Activated CD8-positive, alpha-beta memory T cell treated with anti-CD3 and anti-CD28 coated beads, Interleukin-2, amount 10 ng/mL, durations not matched to agents 7 days and 5 days (primary cell): ENCODE measurements at regions not wholly inside any gene's neighbourhood (a gene's known extent, or its start where the extent isn't known, plus 50 kb on each side); places are given as distances from the start of the nearest gene placed in this dataset.

Source experiments
- ATAC-seq: fragments of 150-1000 bp; cut with Tn5 transposase; one replicate; pipeline ENCODE4 v1.10.0; 2021; ENCODE audit warnings: moderate library complexity
- CTCF ChIA-PET: fragments of 350-600 bp; sonication (Branson Sonifier 250); formaldehyde crosslinking; loops from one replicate; lab custom pipeline; 2021; ENCODE audit warnings: antibody characterized with exemption; lab: Charles Lee
- DNase-seq: peaks from one replicate; pipeline ENCODE4 v3.0.0-alpha.2; 2020
- H3K27ac Mint-ChIP-seq: one replicate; pipeline ENCODE4 v1.8.0; 2021; ENCODE audit warnings: mild to moderate bottlenecking, mixed read lengths
- H3K27me3 Mint-ChIP-seq: one replicate; pipeline ENCODE4 v1.8.0; 2021; ENCODE audit warnings: mixed read lengths
- H3K36me3 Mint-ChIP-seq: one replicate; pipeline ENCODE4 v1.8.0; 2021; ENCODE audit warnings: mild to moderate bottlenecking, mixed read lengths
- H3K4me1 Mint-ChIP-seq: one replicate; pipeline ENCODE4 v1.8.0; 2021; ENCODE audit warnings: mixed read lengths
- H3K4me3 Mint-ChIP-seq: one replicate; pipeline ENCODE4 v1.8.0; 2021; ENCODE audit warnings: mild to moderate bottlenecking, moderate library complexity, mixed read lengths
- H3K9me3 Mint-ChIP-seq: one replicate; pipeline ENCODE4 v1.8.0; 2022; ENCODE audit warnings: low read depth, mixed read lengths

DNA sequence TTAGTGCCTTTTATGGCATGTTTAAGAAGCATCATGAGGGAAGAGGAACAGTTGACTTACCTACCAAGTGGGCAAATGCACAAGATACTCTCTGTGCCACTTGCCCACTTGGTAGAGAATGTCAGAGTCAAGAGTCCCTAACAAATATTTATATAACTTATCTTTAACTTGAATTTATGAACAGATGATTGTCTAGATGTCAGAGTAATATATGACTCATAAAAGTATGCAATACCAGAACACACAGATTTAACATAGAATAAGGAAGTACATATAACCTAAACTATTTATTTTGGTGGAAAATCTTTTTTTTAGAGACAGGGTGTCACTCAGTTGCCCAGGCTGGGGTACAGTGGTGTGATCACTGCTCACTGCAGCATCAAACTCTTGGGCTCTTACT is 130.0 kb upstream of the NANOGP8 start:
- CTCF ChIA-PET, result no interaction called here
- no peaks in the 10 kb centered on the region for H3K4me1 Mint-ChIP-seq
- no peak overlapping the region for H3K27ac Mint-ChIP-seq
- H3K4me3 Mint-ChIP-seq, result no peak overlapping the region
- ATAC-seq, result no peak
- H3K27me3 Mint-ChIP-seq, result no peaks in the 10 kb centered on the region
- DNase-seq, result no peak
- H3K36me3 Mint-ChIP-seq, result no peaks in the 10 kb centered on the region
- H3K9me3 Mint-ChIP-seq, result no peaks in the 10 kb centered on the region

DNA sequence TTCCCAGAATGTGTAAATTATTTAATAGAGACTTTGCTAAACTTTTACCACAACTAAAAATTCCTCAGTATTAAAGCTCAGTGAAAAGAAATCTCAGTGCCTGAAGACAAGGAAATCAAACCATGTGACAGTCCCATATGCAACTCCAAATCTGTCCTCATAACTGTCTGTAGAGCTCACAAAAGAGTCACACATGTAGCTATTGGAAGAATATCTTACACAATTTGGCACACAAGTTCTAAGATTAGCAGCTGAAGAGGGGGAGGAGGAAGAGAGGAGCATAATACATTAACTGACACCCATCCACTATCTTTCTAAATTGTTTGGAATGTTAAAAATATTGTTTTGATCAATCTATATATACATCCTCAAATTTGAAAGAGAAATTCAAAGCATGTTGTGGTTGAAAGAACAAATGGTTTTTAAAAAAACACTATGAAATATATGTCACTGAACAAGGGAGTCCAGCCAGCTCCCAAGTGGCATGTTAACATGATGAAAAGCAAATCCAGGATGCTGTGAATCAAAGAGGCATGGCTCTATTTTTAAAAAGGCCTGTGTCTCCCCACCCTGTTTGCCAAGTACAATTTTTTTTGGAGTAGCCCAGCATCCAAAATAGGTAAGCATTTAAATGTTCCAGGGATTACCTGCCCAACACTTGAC is 126.3 kb upstream of the NANOGP8 start:
- H3K27ac Mint-ChIP-seq, result no peak overlapping the region
- CTCF ChIA-PET, result no interaction called here
- H3K4me3 Mint-ChIP-seq, result no peak overlapping the region
- no peaks in the 10 kb centered on the region for H3K9me3 Mint-ChIP-seq
- H3K4me1 Mint-ChIP-seq, result no peaks in the 10 kb centered on the region
- ATAC-seq (no peak), DNase-seq (no peak)
- H3K27me3 Mint-ChIP-seq, result no peaks in the 10 kb centered on the region
- no peaks in the 10 kb centered on the region for H3K36me3 Mint-ChIP-seq

DNA sequence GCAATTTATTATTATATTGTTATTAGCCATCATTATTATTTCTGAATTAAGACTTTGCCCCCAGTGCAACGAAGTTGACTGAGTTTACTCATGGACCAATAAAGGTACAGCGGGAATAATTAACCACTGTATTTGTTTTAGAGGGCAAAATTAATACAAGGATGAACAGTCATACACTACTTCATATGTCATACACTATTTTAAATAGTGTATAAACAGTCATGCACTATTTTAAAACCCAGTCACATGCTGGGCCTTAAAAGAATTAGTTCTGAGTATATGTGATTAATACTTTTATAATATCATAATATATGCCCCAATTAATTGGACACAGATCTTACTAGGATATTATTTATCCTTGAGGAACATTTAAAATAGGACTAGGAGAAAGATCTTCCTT is 125.3 kb upstream of the NANOGP8 start:
- H3K27ac Mint-ChIP-seq, result no peak overlapping the region
- no peaks in the 10 kb centered on the region for H3K27me3 Mint-ChIP-seq
- H3K4me1 Mint-ChIP-seq, result no peaks in the 10 kb centered on the region
- no peaks in the 10 kb centered on the region for H3K36me3 Mint-ChIP-seq
- CTCF ChIA-PET, result no interaction called here
- DNase-seq, result no peak
- no peaks in the 10 kb centered on the region for H3K9me3 Mint-ChIP-seq
- ATAC-seq, result no peak
- no peak overlapping the region for H3K4me3 Mint-ChIP-seq

DNA sequence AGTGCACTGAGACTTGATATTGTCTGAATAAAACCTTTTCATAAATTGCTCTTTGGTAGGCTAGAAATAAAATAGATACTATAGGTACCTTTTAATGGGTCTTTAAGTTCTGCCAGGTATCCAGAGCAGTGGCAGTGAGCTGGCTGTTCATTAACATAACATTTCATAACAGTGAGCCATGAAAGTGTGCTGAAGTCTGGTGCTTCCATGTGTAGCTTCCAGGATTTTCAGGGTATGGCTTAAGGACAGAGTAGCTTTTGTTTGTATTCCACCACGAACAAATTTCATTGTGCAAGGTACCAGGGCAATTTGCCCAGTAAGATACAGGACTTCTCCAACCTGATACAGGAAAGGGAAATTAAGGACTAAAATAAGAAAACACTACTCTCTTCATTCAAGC is 124.7 kb upstream of the NANOGP8 start:
- Mint-ChIP-seq H3K9me3 (no peaks in the 10 kb centered on the region), H3K4me3 (no peak overlapping the region), H3K27me3 (no peaks in the 10 kb centered on the region), H3K4me1 (no peaks in the 10 kb centered on the region), H3K27ac (no peak overlapping the region), H3K36me3 (no peaks in the 10 kb centered on the region)
- CTCF ChIA-PET, result no interaction called here
- ATAC-seq (no peak), DNase-seq (no peak)

DNA sequence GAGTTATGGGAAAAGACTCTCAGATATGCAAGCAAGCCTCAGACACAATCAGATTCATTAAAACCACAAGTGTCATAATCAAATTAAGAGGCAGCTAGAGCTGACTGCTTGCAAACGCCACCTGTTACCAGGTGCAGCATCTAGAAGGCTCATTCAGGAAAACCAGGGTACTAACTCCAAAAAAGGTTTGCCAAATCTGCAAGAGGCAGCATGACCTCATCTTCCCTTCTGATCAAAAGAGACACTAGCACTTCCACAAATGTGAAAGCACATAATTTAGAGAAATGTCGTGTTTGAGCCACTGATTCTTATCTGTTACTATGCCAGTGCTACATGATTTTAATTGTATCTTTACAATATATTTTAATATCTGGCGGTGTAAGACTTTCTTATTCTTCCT is 123.3 kb upstream of the NANOGP8 start:
- Mint-ChIP-seq H3K36me3 (no peaks in the 10 kb centered on the region), H3K4me3 (no peak overlapping the region), H3K27ac (no peak overlapping the region), H3K4me1 (no peaks in the 10 kb centered on the region), H3K27me3 (peaks cover 3% of the 10 kb centered on the region), H3K9me3 (no peaks in the 10 kb centered on the region)
- ATAC-seq, result no peak
- DNase-seq, result no peak
- CTCF ChIA-PET, result no interaction called here

DNA sequence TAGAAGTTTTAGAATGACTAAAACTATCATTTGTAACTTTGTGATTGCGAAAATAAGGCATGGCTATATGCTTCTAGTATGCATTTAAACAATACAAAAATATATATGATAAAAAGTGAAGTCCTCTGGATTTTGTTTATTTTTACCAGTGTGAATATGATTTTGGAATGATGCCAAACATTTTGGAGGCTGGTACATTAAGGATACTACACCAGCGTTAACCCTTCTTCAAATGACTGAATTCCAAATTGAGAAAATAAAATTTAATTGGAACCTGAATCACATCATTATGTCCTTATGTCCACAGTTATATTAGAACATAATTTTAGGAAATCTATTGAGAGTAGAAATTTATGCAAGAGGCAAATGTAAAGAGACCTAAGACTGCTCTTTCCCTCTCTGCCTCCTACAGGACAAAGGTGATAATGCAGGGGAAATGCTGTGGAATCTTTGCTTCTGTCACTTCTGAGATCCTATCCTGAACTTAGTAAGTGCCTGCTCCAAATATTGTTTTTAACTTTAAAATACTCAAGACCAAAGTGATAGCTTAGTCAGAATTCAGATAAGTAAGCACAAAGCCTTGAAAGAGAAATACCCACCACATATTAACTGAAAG is 121.1 kb upstream of the NANOGP8 start:
- DNase-seq, result no peak
- H3K4me3 Mint-ChIP-seq, result no peak overlapping the region
- no peaks in the 10 kb centered on the region for H3K9me3 Mint-ChIP-seq
- no peak for ATAC-seq
- CTCF ChIA-PET, result no interaction called here
- H3K4me1 Mint-ChIP-seq, result no peaks in the 10 kb centered on the region
- H3K36me3 Mint-ChIP-seq, result no peaks in the 10 kb centered on the region
- no peak overlapping the region for H3K27ac Mint-ChIP-seq
- H3K27me3 Mint-ChIP-seq, result peaks cover 3% of the 10 kb centered on the region

DNA sequence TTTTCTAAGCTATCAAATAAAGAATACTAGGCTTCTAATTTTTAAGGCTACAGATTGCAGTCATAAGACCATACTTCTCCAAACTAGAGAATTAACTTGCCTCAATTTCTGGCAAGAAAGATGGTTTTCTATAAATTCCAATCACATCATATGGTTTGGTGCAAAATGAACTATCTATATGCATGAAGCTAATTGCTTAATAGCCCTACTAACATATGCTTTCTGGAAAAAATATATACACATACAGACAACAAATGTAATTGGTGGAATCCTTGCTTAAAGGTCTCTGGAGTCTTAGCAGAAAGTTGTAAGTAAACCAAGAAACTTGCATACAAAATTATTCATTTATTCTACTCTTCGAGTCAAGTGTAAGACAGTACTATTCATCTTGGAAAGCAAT is 113.1 kb upstream of the NANOGP8 start:
- DNase-seq (no peak), ATAC-seq (no peak)
- H3K27ac Mint-ChIP-seq, result no peak overlapping the region
- peaks cover 5% of the 10 kb centered on the region for H3K27me3 Mint-ChIP-seq
- CTCF ChIA-PET, result no interaction called here
- H3K4me3 Mint-ChIP-seq, result no peak overlapping the region
- no peaks in the 10 kb centered on the region for H3K4me1 Mint-ChIP-seq
- H3K36me3 Mint-ChIP-seq, result no peaks in the 10 kb centered on the region
- H3K9me3 Mint-ChIP-seq, result no peaks in the 10 kb centered on the region

DNA sequence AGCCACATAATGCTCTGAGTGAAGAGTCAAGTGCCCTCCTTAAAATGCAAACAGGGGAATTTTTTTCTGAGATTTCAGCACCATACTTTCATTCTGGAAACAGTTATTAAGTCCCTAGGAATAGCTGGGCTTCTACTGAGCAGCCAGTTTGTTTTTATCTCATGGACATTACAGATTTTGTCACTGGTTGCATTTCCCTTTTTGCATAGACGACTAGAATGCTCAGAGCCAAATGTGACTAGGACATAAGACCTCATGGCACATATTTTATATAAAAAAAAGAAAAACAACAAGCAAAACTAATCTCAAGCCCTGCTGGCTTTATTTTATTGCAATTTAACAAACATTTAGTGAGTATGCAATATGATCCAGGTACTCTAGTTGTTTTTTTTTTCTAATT is 112.7 kb upstream of the NANOGP8 start:
- H3K27me3 Mint-ChIP-seq, result peaks cover 5% of the 10 kb centered on the region
- CTCF ChIA-PET, result no interaction called here
- H3K9me3 Mint-ChIP-seq, result peaks cover under 1% of the 10 kb centered on the region

DNA sequence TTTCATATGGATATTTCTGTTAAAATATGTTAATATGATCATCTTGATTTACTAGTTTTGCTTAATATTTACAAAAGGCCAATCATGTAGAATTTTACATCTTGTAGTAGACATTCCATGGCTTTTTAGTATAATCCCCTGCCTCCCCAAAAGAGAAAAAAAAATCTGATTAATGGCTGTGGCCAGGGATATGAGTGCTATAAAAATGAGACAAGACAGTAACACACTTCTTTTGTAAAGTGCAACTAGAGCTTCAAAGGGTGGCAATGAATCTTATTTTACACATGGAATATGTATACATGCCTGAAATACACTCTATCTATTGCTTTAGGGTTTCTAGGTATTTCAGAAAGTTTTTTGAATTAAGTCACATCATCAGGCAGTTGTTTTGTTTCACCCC is 112.2 kb upstream of the NANOGP8 start:
- ATAC-seq, result no peak
- H3K9me3 Mint-ChIP-seq, result peaks cover 2% of the 10 kb centered on the region
- H3K4me1 Mint-ChIP-seq, result no peaks in the 10 kb centered on the region
- no peaks in the 10 kb centered on the region for H3K36me3 Mint-ChIP-seq
- H3K27me3 Mint-ChIP-seq, result peaks cover 5% of the 10 kb centered on the region
- no peak for DNase-seq
- CTCF ChIA-PET, result no interaction called here
- no peak overlapping the region for H3K27ac Mint-ChIP-seq
- H3K4me3 Mint-ChIP-seq, result no peak overlapping the region

More for the DNA sequence above, 112.7 kb upstream of the NANOGP8 start:
- DNase-seq (no peak), ATAC-seq (no peak)
- Mint-ChIP-seq H3K36me3 (no peaks in the 10 kb centered on the region), H3K4me3 (no peak overlapping the region), H3K27ac (no peak overlapping the region), H3K4me1 (no peaks in the 10 kb centered on the region)

DNA sequence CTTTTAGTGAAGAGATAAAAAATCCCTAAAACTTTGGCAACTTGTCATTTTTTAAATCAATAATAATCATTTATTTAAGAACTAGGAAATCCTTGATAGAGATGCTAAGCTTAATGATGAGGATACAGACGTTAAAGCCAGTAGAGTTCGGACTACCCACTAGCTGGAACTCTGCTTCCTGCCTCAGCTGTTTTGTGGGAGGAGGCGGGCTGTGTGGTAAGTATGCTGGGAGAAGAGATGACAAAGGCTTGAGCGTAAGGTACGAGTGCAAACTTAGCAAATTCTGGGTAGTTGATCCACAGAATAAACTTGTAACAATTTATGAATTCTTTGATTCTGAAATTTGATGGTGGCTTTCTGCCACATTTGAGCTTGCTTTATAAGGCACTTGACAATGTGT is 111.2 kb upstream of the NANOGP8 start:
- CTCF ChIA-PET, result no interaction called here
- DNase-seq (no peak), ATAC-seq (no peak)
- Mint-ChIP-seq H3K27me3 (peaks cover 5% of the 10 kb centered on the region), H3K9me3 (peaks cover 5% of the 10 kb centered on the region), H3K27ac (no peak overlapping the region), H3K4me3 (no peak overlapping the region), H3K36me3 (no peaks in the 10 kb centered on the region), H3K4me1 (no peaks in the 10 kb centered on the region)

DNA sequence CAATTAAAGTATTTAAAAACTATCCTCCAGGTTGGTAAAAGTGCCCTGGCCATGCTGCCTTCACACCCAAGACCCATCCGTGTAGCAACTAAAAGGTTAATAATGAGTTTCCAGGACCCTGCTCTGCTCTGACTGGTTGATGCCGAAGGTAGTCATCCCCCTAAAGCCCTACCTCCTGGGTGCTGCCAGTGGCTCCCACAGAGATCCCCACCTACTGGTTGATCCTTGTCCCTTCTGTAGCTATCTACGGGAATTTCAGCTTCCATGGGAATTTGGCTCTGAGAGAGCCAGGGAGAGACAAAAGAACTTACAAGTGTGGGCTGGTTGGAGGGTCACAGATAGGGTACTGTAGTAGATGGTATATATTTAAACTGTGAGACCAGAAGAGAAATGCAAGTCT is 110.6 kb upstream of the NANOGP8 start:
- no peaks in the 10 kb centered on the region for H3K4me1 Mint-ChIP-seq
- no peak overlapping the region for H3K4me3 Mint-ChIP-seq
- DNase-seq (no peak), ATAC-seq (no peak)
- H3K27ac Mint-ChIP-seq, result no peak overlapping the region
- H3K36me3 Mint-ChIP-seq, result no peaks in the 10 kb centered on the region
- peaks cover 5% of the 10 kb centered on the region for H3K27me3 Mint-ChIP-seq
- CTCF ChIA-PET, result no interaction called here
- H3K9me3 Mint-ChIP-seq, result peaks cover 5% of the 10 kb centered on the region

DNA sequence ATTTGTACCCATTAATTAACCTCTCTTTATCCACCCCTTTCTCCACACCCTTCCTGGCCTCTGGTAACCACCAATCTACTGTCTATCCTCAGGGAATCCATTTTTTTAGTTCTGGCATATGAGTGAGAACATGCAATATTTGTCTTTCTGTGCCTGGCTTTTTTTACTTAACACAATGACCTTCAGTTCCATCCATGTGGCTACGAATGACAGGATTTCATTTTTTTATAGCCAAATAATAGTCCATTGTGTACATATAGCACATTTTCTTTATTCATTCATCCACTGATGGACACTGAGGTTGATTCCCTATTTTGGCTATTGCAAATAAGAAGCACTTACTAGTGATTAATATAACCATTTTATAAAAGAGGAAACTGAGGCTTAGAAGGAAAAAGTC is 109.9 kb upstream of the NANOGP8 start:
- Mint-ChIP-seq H3K9me3 (peaks cover 5% of the 10 kb centered on the region), H3K4me1 (no peaks in the 10 kb centered on the region), H3K4me3 (no peak overlapping the region), H3K36me3 (no peaks in the 10 kb centered on the region), H3K27me3 (peaks cover 5% of the 10 kb centered on the region), H3K27ac (no peak overlapping the region)
- CTCF ChIA-PET, result no interaction called here
- ATAC-seq (no peak), DNase-seq (no peak)

DNA sequence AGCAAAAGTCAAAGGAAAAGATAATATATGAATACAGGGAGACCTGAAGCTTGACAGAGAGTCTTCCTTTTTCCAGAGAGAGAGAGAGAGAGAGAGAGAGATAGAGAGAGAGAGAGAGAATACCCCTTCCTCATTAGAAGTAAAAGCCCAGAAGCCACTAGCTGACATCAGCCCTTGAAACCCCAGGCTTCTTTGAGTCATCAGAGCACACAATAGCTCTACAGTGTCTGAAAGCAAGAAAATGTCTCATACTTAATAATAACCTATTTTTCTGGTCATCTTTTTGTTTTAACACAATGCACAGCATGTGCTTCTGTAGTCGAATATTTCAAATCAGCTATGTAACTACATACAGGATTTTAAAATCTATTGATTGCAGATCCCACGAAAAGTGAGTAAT is 109.2 kb upstream of the NANOGP8 start:
- Mint-ChIP-seq H3K9me3 (peaks cover 5% of the 10 kb centered on the region), H3K27me3 (peaks cover 5% of the 10 kb centered on the region), H3K4me1 (no peaks in the 10 kb centered on the region), H3K36me3 (no peaks in the 10 kb centered on the region), H3K27ac (no peak overlapping the region), H3K4me3 (no peak overlapping the region)
- CTCF ChIA-PET, result no interaction called here
- ATAC-seq (no peak), DNase-seq (no peak)

DNA sequence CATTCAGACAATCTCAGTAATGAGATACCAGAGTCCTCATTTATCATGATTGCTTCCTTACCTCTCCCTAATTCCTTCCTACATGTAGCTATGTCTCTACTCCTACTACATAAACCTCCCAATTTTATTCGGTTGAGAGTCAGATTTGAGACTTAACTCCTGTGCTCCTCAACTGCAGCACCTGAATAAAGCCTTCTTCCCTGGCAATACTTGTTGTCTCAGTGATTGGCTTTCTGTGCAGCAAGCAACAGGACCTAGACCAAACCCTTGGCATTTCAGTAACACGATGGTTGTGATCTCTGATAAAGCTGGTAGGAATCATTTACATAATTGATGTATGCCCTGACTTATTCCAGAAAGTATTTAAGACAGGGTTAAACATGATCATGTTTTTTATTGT is 106.7 kb upstream of the NANOGP8 start:
- H3K4me1 Mint-ChIP-seq, result no peaks in the 10 kb centered on the region
- H3K36me3 Mint-ChIP-seq, result no peaks in the 10 kb centered on the region
- no peak for DNase-seq
- H3K27ac Mint-ChIP-seq, result no peak overlapping the region
- no peak for ATAC-seq
- CTCF ChIA-PET, result no interaction called here
- H3K27me3 Mint-ChIP-seq, result peaks cover 2% of the 10 kb centered on the region
- H3K9me3 Mint-ChIP-seq, result peaks cover 5% of the 10 kb centered on the region
- no peak overlapping the region for H3K4me3 Mint-ChIP-seq
